HG03439 (cell line): ENCODE measurements at regions not wholly inside any gene's neighbourhood (a gene's known extent, or its start where the extent isn't known, plus 50 kb on each side); places are given as distances from the start of the nearest gene placed in this dataset.

Source experiments
- ATAC-seq: cut with Tn5 transposase; IDR thresholded peaks from one replicate; pipeline ENCODE4 v1.9.1; 2021; ENCODE audit warnings: mild to moderate bottlenecking, moderate library complexity; ENCODE audit not compliant: unreplicated experiment

DNA sequence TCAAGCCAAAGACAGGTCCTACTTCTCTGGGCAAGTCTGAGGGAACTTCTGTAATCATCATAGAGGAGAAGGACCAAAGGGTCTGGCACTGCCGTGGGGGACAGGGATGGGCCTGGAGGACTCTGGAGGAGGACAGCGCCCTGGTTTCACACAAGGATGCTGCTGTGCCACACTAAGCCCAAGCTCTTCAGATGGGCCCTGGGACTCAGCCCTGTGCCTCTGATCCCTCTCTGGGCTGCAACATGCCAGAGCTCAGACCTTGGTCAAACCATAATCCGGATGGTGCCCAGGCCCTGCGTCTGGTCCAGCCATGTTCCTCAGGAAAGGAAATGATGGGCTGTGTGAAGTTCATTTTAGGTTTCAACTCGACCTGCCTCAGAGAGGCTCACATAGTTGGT is 222.0 kb upstream of the COPS8 start:
- no peak for ATAC-seq

DNA sequence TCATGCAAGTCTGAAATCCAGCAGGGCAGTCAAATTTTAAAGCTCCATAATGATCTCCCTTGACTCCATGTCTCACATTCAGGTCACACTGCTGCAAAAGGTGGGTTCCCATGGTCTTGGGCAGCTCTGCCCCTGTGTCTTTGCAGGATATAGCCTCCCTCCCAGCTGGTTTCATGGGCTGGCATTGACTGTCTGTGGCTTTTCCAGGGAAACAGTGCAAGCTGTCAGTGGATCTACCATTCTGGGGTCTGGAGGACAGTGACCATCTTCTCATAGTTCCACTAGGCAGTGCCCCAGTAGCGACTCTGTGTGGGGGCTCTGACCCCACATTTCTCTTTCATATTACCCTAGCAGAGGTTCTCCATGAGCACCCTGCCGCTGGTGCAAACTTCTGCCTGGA is 220.6 kb upstream of the COPS8 start:
- ATAC-seq: no peak

- no peak for ATAC-seq
These were observed 218.9 kb upstream of the COPS8 start for GRCh38 chr2:236866542-236867340.

- ATAC-seq: no peak
These were observed 218.0 kb upstream of the COPS8 start for GRCh38 chr2:236867441-236868260.

- ATAC-seq: no peak
These were observed 215.3 kb upstream of the COPS8 start for GRCh38 chr2:236870370-236870769.

DNA sequence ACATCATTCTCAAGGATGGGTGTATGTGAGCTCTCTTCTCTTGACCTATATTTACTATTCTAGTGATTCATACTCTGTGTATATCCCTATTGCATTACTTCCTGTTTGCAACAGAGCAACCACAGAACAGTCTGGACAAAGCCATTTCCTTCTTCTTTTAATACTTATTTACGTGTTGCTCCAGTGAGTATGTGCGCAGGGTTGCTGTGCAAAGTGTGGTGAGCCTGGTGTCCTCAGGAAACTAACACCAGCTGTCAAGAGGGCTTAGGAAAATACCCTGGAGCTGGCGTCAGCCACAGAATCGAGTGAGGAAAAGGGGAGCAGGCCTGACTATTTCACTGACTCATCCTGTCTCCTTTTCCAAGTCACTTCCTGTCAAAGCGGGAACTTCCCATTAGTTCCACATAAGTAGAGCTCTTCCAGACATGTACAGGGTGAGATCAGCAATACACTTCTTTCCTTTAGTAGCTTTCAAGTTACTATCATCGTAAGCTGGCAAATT is 214.1 kb upstream of the COPS8 start:
- no peak for ATAC-seq

DNA sequence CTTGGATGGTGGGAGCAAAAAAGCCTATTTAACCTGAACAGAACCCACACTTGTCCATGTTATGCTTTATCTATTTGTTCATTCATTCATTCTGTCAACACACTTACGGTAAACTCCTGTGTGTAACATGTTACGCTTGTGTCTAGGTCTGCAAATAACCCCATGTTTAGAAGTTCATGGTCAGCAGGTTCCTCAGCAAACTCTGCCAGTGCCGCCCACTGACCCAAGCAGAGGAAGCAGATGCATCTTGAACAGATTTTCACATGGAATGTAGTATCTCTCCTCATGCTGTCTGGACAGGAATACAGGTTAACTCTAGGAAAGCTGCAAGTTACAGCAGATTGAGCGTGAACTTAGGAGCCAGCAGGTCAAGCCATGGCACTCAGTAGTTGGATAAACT is 213.7 kb upstream of the COPS8 start:
- ATAC-seq: no peak

- ATAC-seq: no peak
These were observed 212.7 kb upstream of the COPS8 start for GRCh38 chr2:236872981-236873380.

GRCh38 chr2:236873636-236874035 is 212.1 kb upstream of the COPS8 start:
- no peak for ATAC-seq

GRCh38 chr2:236874866-236875481 is 210.7 kb upstream of the COPS8 start:
- no peak for ATAC-seq

DNA sequence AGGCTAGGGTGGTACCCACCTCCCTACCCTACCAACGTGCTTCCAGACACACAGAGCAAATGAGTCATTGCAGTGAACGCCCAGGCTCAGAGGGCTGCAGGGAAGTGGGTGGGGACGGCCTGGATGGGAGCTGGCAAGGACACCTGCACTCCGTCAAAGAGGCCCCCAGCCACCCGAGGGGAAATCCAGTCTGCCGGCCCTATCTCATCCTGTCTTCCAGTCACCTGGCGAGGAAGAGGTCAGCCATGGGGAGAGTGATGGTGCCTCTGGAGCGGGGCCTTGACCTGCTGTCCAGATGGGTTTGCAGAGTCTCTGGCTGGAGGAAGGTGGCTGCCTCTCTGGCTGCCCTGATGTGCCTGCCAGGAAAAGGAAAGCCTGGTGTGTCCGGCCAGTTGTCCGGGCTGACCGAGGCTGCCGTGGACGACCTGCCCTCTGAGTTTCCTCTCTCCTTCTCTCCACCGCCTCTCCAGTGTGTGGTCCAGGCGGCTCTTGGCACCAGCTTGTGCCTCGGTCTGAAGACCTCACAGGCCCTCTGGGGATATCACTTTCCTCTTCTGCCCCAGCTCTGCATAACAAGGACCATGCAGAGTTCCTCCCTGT is 209.7 kb upstream of the COPS8 start:
- no peak for ATAC-seq

- no peak for ATAC-seq
These were observed 209.0 kb upstream of the COPS8 start for GRCh38 chr2:236876642-236877041.

GRCh38 chr2:236877972-236878371 is 207.7 kb upstream of the COPS8 start:
- no peak for ATAC-seq

DNA sequence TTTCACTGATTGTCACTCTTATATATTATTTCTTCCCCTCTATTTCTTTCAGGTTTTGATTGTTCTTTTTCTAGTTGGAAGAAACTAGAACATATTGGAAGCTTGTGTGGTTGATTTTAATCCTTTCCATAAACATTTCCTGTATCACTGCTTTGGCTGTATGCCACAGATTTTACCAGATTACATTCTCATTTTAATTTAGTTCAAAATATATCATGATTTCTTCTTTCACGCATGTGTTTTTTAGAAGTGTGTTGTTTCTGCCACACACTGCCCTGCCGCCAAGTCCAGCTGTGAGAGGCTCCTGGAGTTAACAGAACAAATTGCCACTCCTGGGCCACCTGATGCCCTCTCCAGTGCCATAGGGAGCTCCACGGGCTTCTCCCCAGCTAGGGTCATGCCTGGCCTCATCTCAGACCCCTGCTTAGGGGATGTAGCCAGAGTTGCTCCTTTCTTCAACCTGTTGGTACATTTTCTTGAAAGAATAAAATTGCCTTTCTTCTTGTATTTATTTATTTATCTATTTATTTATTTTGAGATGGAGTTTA is 206.2 kb upstream of the COPS8 start:
- ATAC-seq: no peak

DNA sequence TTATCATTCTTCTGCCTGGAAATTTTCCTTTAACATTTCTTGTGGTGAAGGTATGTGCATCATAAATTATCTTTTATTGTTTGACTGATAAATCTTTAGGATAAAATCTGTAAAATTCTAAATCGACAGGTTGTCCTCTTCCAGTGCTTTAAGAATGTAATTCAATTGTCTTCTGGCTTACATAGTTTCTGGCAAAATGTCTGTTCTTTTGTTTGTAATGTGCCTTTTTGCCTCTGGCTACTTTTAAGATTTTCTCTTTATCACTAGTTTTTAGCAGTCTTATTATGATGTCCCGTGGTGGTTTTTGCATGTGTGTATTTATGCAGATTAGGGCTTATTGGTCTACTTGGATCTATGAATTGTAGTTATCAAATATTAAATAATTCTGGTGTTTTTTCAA is 203.6 kb upstream of the COPS8 start:
- no peak for ATAC-seq

GRCh38 chr2:236882930-236883329 is 202.8 kb upstream of the COPS8 start:
- ATAC-seq: no peak

- no peak for ATAC-seq
These were observed 201.9 kb upstream of the COPS8 start for GRCh38 chr2:236883819-236884218.

GRCh38 chr2:236884569-236885175 is 201.0 kb upstream of the COPS8 start:
- ATAC-seq: no peak

DNA sequence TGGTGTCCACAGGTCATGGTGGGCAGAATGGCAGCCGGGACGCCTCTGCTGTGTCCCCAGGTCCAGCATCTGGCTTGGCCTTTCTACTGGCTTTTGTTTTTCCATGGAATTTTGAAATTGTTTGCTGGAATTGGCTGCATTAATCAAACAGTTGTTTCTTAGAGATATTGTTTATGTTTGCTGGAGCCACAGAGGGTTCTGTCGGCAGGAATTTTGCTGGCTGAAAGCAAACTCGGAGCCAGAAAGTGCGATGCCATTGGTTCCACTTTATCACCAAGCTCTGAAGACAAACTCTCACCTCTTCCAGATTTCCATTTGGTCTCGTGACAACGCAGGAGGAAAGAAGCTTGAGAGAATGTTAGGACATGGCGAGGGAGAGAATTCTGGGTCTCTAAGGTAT is 199.2 kb upstream of the COPS8 start:
- no peak for ATAC-seq

- no peak for ATAC-seq
These were observed 198.2 kb upstream of the COPS8 start for GRCh38 chr2:236887531-236887930.
